Fibroblast of mammary gland (primary cell): ENCODE measurements at regions not wholly inside any gene's neighbourhood (a gene's known extent, or its start where the extent isn't known, plus 50 kb on each side); places are given as distances from the start of the nearest gene placed in this dataset.
"Not testable (repeated sequence)": the region's sequence is repeated elsewhere in the genome, so short reads cannot be mapped to it uniquely, and the experiment has no call there.

Source experiments
- DNase-seq: peaks from one replicate; pipeline ENCODE4 v3.0.0-alpha.2; 2010; ENCODE audit warnings: low read depth
- H3K4me3 ChIP-seq: 2 replicates; pipeline ENCODE4 v1.5.1; 2011; ENCODE audit warnings: low read depth, mild to moderate bottlenecking, low read length, moderate library complexity; ENCODE audit not compliant: control insufficient read depth
- TF ChIP-seq, protein P1 (sequence below): conservative IDR thresholded peaks from 2 replicates; pipeline ENCODE4 v1.5.1; 2011; ENCODE audit warnings: low read depth, low read length, inconsistent platforms; ENCODE audit not compliant: control insufficient read depth, insufficient read depth

DNA sequence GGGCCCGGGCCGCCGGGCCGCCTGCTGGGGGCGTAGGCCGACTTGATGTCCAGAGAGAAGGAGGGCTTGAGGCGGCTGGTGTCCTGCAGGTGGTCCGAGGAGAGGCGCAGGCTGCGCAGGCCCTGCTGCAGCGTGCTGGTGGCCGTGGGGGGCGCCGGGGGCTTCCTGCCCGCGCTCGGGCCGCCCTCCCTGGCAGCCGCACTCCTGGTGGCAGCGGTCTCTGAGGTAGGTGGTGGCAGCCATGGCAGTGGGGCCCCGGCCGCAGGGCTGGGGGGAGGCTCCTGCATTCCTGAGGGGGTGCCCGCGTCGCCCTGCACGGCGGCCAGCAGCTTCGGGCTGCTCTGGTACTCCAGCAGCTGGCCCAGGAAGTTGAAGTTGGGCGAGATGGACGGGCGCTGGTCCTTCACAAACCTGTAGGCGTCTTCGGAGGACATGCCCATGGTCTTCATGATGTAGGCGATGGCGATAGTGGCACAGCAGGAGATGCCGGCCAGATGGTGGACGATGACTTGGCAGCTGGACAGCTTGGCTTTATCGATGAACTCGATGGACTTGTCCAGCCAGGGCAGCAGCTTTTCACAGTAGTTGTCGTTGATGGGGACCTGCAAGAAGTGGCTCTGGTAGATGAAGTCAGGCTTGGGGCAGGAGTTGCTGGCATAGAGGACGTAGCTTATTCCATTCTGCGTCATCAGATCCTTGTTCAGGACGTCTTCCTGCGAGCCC lies 136.1 kb upstream of the PTPN20 start:
- H3K4me3 ChIP-seq, DNase-seq: not testable (repeated sequence)

DNA sequence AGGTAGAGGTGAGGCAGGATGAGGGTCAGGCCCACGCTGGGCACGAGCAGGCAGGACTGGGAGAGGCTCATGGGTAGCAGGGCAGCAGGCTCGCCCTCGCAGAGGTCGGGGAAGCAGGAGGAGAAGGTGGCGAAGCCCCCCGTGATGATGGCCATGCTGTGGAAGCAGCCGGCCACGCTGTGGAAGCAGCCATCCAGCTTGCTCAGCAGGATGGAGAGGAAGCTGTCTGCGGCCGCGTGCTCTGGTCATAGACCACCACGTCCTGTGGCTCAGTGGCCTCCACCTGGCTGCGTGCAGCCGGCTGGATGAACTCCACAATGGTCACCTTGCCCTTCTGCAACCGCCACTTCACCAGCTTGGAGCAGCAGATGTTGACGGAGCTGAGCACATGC lies 135.6 kb upstream of the PTPN20 start:
- not testable (repeated sequence) for DNase-seq, H3K4me3 ChIP-seq

DNA sequence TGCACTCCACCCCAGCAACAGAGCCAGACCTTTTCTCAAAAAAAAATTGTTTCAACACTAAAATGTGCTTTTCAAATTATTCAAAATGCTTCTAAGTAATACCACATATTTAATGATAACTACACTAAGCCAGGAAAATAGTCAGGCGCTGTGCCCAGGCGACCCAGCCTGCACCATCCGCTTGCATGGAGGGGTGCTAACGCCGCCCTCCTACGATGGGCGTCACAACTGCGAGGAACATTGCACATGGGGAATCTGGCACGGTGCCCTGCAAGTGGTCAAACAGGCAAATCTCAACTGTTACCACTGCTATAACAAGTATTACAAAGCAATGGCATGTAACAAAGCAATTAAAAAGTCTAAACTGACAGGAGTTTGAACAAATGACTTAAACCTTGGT lies 131.7 kb upstream of the PTPN20 start:
- H3K4me3 ChIP-seq = not testable (repeated sequence)
- DNase-seq = peak; percentile 83

DNA sequence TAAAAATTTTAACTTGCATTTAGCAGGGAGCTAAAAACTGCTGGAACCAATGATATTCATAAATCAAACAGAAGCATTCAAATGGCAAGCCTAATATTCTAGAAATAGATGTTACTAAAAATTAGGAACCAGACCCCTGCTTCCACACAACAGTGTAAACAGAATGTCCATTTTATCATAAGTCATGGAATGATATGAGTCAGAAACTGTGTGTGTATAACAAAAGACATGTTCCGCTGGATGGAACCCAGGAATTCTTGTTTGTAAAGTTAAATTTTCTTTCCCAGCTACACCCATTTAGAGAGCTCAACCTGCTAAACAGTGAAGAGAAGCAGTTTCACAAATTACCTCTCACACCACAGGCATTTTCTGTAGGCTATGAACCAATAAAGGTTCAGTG lies 131.1 kb upstream of the PTPN20 start:
- H3K4me3 ChIP-seq = not testable (repeated sequence)
- DNase-seq = peak; percentile 74

DNA sequence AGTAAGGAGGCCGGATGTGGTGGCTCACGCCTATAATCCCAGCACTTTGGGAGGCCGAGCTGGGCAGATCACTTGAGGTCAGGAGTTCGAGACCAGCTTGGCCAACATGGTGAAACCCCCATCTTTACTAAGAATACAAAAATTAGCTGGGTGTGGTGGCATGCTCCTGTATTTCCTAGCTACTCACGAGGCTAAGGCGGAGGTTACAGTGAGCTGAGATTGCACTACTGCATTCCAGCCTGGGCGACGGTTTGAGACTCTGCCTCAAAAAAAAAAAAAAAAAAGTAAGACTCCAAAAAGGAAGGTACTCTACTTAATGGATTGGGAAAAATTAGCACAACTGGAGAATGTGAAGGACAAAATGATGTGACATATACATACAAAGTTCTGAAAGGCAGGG lies 130.2 kb upstream of the PTPN20 start:
- DNase-seq = peak; percentile 33
- not testable (repeated sequence) for H3K4me3 ChIP-seq

DNA sequence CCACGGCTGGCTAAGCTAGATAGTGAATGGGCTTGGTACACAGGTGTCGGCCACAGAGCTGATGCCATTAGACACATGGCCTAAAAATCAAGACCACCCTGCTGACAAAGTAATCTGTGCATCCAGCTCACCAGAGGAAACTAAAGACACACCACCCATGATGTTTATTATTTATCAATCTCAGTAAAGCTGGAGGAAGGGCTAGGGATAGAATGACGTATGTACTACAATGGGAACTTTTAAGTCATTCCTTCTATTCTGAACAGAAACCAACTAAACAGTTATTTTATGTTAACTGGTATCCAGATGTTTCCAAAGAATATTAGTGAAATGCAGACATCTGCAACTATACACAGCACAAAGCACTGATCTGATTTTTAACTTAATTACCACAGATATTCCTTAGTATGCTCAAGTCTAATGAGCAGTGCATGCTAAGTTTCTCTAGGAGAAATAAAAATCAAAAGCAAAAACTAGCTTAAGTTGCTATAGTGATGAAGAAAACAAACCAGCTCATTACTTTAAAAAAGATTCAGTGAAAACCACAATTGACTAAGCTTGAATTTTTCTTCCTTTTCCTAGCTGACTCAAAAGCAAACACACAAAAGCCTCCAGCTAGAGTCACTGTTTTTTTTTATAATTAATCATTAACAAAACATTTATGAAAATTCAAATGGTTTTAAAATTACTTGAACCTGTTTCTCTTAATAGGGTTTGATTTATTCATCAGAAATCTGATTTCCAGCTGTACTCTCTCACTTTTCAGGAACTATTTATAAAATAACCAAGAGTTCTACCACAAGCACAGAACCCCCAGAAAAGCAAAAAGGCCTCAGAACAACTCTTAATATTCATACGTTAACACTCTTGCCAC lies 129.0 kb upstream of the PTPN20 start:
- DNase-seq = peak; percentile 68
- not testable (repeated sequence) for H3K4me3 ChIP-seq

DNA sequence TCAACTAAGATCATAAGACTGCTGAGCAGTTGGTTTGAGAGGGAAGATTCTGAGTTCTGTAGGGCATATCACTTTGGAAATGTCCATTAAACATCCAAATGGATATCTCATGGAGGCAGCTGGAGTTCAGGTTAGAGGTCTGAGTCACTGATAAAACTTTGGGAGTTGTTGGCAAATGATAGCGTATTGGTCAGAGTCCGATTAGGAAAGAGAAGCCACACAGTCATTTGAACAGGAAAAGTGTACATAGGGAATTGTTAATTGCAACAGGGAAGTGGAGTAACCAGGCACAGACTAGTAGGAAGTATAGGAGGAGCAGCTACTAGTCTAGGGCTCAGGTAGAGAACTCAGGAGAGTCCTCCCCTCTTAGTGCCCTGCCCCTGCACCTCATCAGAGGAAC lies 126.6 kb upstream of the PTPN20 start:
- H3K4me3 ChIP-seq = not testable (repeated sequence)
- peak; percentile 12 for DNase-seq

DNA sequence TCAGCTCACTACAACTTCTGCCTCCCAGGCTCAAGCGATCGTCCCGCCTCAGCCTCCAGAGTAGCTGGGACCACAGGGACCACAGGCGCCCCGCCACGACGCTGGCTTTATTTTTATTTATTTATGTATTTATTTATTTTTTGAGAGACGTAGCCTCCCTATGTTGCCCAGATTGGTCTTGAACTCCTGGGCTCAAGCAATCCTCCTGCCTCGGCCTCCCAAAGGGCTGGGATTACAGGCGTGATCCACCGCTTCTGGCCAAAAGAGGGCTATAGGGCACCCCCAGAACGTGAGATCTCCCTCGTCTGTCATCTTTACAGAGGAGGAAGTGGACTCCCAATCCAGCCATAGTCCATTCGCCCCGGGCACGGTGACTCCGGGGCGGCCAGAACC lies 125.1 kb upstream of the PTPN20 start:
- peak overlapping the region; percentile 48 for H3K4me3 ChIP-seq
- not testable (repeated sequence) for DNase-seq

DNA sequence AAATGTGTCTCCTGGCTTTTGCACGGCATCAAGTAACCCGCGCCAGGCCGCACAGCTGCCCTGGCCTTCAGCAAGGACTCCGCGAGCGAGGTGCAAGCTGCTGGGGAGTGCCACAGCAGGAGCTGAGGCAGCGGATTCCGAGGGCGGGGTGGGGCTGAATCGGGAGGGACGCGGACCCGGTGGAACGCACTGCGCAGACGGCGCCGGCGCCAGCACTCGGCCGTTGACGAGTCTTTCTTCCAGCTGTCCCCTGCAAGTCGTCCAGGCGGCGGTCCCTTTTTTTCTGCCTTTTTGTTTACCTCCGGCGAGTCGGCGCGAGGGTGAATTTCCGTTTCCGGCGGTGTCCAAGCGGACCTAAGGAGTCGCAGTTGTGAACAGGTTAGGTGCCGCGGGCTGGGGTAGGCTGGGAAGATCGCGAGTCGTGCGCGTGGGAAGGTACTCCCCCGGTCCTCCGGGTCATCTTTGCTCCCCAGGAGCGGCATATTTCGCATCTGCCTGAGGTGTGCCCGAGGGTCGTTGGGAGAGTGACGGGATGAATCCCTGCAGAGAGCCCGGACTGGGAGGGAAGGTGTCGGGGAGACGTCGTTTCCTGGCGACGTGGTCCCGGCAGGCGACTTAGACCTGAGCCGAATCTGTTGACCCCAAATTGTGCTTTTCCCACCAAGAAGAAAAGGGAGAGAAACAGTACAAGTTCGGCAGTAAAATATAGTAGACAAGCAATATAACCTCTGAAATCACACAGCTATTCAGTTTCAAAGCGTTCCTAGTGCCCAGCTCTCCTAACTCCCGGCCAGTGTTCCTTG lies 124.5 kb upstream of the PTPN20 start:
- peak; percentile 61 for DNase-seq

DNA sequence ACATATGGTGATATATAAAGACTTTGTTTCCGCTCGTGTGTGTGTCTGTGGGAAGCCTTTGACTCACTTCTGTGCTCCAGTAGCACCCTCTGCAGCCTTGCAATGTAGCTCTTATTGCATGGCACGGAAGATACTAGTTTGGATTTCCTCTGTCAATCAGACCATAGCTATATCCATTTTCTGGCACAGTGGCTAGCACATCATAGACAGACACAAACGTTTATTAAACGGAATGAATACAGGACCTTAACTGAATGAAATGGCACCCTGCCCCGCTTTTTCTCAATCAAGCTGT lies 124.0 kb upstream of the PTPN20 start:
- TF ChIP-seq, protein P1, sequence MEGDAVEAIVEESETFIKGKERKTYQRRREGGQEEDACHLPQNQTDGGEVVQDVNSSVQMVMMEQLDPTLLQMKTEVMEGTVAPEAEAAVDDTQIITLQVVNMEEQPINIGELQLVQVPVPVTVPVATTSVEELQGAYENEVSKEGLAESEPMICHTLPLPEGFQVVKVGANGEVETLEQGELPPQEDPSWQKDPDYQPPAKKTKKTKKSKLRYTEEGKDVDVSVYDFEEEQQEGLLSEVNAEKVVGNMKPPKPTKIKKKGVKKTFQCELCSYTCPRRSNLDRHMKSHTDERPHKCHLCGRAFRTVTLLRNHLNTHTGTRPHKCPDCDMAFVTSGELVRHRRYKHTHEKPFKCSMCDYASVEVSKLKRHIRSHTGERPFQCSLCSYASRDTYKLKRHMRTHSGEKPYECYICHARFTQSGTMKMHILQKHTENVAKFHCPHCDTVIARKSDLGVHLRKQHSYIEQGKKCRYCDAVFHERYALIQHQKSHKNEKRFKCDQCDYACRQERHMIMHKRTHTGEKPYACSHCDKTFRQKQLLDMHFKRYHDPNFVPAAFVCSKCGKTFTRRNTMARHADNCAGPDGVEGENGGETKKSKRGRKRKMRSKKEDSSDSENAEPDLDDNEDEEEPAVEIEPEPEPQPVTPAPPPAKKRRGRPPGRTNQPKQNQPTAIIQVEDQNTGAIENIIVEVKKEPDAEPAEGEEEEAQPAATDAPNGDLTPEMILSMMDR = peak; percentile 31
- peak; percentile 71 for DNase-seq
- H3K4me3 ChIP-seq = peak overlapping the region; percentile 68

More for the DNA sequence above, 124.5 kb upstream of the PTPN20 start:
- peak overlapping the region; percentile 68 for H3K4me3 ChIP-seq

DNA sequence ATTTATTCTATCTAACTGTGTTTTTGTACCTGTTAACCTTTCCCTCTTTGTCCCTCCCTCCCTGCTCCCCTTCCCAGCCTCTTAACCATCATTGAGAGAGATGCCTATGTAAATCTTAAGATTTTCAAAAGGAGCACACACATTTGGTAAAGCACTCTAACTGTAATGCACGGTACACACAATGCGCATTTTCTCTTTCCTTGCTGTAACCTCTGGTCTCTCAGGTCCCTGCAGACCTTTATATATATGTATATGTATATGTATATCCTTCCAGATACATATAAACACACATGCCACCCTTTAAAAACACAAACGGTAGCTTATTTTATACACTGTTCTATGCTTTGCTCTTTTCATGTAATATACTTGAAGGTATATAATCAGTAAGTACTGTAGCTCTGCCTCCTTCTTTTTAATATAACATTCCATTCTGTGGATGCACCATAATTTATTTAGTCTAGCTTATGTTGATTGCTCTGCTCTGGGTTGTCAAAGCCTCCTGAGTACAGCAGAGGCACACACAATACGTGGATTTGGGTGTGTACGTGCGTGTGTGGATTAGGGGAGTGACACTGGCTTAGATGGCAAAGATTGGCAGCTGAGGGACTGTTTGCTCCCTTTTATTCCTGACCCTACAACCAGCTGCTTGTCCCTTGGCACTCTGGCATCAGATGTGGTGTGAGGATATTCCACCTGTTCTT lies 118.4 kb upstream of the PTPN20 start:
- DNase-seq, H3K4me3 ChIP-seq: not testable (repeated sequence)

DNA sequence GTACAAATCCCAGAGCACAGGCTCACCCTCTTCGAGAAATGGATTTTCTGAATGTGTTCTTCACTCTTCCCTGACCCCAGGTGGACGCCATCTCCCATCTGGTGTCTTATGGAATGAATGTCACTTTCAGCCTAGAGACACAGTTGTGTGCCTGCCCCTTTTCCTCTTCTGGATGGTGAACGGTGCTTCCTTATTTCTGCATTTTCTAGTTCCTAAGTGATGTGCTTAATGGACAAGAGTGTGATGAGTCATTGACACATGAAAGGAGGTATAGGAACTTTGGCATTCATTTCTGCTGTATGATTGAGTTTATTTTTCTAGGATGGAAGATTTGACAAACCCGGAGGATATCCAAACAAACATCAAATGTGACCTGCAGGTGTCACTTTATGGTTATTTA lies 114.9 kb upstream of the PTPN20 start:
- not testable (repeated sequence) for H3K4me3 ChIP-seq, DNase-seq

DNA sequence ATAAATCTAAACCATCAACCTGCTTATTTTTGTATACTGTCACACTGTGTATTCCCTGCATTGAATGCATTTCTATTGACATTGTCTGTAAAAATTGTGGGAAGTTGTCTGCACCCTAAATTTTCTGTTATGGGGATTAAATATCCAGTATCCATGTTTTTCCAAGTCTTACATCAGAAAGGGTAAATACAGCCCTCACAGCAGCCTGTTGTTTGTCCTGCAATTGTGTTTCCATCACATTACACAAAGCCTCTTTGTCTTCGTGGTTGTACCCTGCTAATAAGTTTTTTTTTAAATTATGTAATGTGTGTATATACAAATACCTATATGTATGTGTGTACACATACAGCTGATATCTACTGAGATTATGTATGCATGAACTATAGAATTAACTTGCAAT lies 109.2 kb upstream of the PTPN20 start:
- not testable (repeated sequence) for H3K4me3 ChIP-seq

DNA sequence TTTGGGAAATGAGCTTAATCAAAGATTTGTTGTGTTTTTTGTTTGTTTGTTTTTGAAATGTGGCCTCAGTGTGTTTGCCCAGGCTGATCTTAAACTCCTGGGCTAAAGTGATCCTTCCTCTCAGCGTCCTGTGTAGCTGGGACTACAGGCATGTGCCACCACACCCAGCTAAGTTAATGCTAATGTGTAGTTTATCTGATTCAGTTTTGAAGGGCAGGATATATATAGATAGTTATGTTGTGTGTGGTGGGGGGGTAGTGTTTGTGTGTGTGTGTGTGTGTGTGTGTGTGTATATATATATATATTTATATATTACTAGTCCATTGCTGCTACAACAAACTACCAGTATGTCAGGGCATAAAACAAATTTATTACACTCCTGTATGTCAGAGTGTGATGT lies 108.1 kb upstream of the PTPN20 start:
- not testable (repeated sequence) for DNase-seq

More for the DNA sequence above, 109.2 kb upstream of the PTPN20 start:
- DNase-seq = not testable (repeated sequence)

DNA sequence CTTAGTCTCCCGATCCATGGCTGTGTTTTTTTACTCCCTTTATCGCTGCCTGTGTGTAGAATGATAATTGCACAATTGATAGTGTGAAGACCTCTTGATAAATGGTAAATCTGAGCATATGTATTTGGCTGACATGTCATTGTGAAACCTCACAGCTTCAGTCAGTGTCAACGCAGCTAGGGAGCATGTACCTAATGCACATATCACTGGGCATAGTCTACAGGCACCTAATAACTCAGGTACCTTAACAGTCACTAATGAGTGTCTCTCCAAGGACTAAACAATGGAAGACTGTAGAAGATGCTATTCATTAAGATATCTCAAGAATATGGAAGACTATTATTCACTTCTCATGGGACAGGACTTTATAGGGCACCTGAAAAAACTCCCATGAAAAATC lies 101.0 kb upstream of the PTPN20 start:
- H3K4me3 ChIP-seq, DNase-seq: not testable (repeated sequence)

More for the DNA sequence above, 108.1 kb upstream of the PTPN20 start:
- H3K4me3 ChIP-seq = not testable (repeated sequence)

DNA sequence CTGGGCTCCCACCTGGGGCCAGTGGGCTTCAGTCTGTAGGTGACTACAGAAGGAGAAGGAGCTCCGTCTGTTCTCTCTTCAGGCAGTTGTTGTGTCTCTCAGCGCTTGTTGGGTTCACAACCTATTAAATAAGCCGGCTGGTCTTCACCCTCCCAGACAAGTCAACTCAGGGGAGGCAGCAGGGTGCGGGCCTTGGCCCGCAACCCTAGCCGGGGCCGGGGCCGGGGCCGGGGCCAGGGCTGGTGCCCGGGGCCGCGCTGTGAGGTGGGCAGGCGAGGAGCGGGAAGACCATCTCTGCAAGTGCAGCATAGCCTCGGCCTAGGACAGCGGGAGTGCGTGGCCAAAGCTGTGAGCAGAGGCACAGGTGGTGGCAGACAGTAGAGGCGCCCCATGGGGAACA lies 95.1 kb upstream of the PTPN20 start:
- not testable (repeated sequence) for H3K4me3 ChIP-seq, DNase-seq
